ENCODE measurements at regions not wholly inside any gene's neighbourhood (a gene's known extent, or its start where the extent isn't known, plus 50 kb on each side); places are given as distances from the start of the nearest gene placed in this dataset.
"Not testable (repeated sequence)": the region's sequence is repeated elsewhere in the genome, so short reads cannot be mapped to it uniquely, and the experiment has no call there.

DNA sequence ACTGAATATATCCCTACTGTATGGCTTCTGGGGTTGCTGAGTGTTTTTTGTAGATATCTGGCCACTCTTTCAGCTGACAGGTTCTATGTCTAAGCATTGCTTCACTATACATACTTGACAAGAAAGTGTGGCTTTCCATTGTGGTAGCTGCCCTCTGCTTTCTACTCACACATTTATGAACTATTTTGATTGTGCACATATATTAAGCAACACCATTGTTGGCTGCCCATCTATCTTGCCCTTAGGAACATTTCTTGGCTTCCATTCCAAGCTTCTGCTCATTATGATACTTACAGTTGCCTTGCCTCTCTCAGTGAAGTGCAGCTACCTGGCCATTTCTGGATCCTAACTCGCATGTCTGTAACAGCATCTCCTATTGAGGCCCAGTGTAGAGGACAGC lies 153.6 kb upstream of the MOCS2 start:
- no peak for DNase-seq (ENCODE audit: extremely low read depth, low read depth)

DNA sequence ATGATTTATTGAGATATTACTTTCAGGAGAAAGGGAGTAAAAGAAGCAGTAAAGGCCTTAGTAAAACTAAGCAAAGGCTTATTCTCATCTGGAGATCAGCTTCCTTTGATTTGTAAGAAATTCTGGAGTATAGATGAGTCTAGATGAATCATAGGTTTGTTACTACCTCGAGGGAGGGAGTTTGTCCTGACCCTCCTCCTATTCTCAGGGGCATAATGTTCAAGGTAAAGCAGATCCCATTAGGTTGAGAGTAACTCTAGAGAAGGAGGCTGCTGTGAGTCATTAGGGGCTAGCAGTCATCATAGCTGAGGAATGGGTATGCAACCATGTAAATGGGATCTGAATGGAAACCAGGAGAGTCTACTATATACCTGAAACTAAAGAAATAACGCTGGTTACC lies 155.5 kb upstream of the MOCS2 start:
- no peak for DNase-seq (ENCODE audit: extremely low read depth, low read depth)

DNA sequence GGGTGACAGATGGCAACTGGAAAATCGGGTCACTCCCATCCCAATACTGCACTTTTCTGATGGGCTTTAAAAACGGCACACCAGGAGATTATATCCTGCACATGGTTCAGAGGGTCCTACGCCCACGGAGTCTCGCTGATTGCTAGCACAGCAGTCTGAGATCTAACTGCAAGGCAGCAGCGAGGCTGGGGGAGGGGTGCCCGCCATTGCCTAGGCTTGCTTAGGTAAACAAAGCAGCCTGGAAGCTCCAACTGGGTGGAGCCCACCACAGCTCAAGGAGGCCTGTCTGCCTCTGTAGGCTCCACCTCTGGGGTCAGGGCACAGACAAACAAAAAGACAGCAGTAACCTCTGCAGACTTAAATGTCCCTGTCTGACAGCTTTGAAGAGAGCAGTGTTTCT lies 158.7 kb upstream of the MOCS2 start:
- DNase-seq (ENCODE audit: extremely low read depth, low read depth): not testable (repeated sequence)

DNA sequence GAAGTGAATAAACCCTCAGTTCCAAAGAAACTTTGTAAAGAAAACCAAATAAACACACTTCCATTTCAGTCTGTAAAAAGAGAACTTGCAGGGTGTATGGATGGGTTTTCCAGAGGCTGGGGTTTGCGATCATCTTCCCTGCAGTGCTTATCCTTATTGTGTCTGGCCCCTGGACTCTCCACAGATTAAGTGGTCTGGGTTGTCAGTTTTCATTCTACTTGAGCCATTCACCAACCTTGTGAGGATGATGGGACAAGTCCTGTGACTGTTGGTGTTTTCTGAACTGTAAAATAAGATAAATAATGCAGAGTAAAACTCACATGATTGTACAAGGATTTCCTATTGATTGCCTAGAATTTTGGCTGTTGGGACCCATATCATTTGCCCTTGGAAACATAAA lies 166.1 kb upstream of the MOCS2 start:
- DNase-seq (ENCODE audit: extremely low read depth, low read depth): no peak

DNA sequence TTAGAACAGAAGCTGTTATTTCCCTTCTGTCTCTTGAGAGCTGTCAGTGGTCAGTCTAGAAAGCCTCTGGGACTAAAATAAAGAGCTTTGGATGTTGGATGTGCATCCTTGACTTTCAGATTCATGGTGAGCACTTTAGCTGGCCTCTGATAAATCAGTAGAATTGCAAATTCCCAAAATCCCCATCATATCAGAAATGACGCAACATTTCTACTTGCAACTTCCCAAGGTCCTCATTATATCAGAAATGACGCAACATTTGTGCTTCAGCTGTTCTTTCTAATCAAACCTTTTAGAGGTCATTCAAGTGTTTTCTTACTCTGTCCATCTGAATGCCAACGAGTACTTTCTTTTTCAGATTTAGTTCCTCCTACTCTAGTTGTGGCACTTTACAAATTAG lies 167.3 kb upstream of the MOCS2 start:
- DNase-seq (ENCODE audit: extremely low read depth, low read depth): no peak

DNA sequence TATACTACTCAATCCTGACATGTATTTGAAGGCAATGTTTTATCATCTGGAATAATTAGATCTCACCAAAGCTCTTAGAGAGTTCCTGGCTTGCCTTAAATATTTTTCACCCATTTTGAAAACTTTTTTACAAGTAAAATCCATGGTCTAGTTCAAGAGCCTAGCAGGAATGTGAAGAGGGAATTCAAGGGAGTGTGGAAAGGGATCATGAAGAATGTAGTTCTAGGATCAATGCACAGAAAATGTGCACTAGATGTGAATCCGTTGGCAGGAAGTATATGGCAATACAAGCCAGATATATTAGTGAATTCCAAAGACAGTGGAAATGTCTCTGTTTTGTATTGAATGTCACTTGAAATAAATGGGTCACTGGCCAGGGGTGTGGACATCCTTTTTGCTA lies 167.9 kb upstream of the MOCS2 start:
- DNase-seq (ENCODE audit: extremely low read depth, low read depth): no peak

DNA sequence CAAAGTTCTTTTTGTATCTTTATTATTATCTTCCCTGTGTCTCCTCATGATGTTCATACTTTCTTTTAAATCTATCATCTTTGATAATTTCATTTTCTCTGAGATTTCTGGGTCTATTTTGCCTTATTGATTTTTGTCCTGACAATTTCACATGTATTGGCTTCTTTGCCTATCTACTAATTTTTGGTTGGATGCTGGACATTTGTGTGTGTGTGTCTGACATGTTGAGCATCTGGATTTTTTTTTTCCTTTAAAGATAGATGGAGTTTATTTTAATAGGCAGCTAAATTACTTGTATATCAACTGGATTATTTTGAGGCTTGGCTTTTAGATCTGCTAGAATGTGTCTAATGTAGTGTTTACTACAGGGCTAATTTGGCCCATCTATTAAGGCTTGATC lies 178.0 kb upstream of the MOCS2 start:
- no peak for DNase-seq (ENCODE audit: extremely low read depth, low read depth)

DNA sequence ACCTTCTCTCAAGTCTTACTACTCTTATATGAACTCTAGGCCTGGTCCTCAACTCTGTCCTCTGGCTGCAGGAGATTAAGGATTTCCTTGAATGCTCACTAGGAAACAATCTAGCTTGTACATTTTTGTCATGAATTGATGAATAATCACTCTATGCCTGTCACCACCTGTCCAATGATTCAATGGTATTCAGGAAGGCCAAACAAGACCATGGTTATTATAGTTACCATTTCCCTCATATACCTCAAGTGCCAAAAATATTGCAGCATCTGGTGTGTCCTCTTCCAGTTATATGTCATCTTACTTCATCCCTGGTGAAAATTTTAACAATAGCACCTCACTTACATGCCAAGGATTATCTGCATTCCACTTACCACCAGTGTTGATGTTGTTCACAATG lies 179.0 kb upstream of the MOCS2 start:
- DNase-seq (ENCODE audit: extremely low read depth, low read depth): no peak

DNA sequence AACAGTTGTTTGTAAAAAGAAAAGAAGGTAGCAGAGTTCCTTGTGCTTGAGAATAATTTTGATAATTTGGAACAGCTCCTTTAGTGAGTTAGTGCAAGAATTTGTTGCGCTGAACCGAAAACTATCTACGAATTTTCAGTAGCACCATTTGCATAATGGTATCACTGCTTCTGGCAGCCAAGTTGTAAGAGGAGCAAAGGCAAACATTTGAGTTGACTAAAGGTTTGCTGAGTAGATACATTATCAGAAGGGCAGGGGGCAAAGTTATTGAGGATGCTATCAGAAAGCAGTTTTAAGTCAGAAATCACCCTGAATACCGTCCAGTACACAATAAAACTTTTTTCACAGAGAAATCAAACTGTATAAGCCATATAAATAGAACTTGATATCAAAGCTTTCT lies 181.5 kb upstream of the MOCS2 start:
- no peak for DNase-seq (ENCODE audit: extremely low read depth, low read depth)

DNA sequence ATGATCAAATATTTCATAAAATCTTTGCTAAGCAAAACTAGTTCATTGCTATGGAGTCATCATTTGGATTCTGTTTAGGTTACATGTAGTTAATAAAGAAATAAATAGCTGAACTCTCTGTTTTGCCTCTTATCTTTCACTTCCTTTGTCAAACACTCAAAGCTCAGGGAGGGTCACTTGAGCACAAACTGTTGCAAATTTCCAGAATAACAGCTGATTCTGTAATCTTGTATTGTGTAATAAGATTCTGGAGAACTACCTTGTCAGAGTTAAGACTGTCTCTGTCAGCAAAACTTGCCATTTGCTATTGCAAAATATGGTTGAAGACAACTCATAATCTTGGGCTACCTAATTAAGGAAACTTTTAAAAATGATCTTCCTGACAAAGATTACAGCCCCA lies 182.0 kb upstream of the MOCS2 start:
- DNase-seq (ENCODE audit: extremely low read depth, low read depth): no peak

DNA sequence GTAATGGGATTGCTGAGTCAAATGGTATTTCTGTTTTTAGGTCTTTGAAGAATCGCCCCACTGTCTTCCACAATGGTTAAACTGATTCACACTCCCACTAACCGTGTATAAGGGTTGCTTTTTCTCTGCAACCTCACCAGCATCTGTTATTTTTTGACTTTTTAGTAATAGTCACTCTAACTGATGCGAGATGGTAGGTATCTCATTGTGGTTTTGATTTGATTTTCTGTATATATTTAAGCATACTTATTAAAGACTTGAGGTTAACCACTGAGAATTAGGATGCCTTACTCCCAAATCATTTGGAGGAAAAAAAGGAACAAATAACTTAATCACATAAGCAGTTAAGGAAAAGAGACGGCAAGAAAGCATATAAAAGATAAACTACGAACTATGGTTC lies 181.6 kb upstream of the FST start:
- no peak for DNase-seq (ENCODE audit: extremely low read depth, low read depth)

DNA sequence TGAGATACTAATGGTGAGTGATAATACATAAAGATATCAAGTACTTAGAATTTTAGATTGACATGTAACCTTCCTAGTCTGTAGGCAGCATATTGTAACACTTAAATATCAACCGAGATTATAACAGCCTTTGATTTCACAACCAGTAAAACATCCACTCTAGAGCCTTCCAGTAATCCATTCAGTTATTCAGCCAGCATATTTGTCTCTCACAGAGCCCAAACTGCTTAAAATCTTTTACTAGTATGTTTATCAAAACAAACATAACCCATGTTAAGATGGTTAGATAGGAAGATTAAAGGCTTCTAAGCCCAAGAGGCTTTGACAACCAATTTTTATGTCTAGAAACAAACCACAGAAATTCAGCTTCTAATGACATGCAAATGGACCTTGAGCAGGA lies 177.9 kb upstream of the FST start:
- DNase-seq (ENCODE audit: extremely low read depth, low read depth): no peak

DNA sequence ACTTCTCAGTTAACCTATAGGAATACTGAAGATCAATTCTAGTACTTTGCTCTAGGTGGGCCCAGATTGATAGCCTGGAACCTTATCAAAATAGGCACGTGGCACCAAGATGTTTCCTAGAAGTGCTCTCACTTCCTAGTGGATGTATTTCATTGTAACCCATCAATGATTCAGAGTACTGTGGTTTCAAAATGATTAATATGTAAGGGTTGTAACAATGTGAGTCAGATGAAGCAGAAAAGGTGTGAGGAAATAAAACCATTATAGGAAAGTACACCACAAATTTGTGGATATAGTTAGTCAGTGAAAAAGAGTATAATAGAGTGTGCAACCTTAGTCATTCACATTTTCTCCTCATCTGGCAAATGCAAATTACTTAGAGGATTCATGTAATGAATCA lies 177.3 kb upstream of the FST start:
- no peak for DNase-seq (ENCODE audit: extremely low read depth, low read depth)

DNA sequence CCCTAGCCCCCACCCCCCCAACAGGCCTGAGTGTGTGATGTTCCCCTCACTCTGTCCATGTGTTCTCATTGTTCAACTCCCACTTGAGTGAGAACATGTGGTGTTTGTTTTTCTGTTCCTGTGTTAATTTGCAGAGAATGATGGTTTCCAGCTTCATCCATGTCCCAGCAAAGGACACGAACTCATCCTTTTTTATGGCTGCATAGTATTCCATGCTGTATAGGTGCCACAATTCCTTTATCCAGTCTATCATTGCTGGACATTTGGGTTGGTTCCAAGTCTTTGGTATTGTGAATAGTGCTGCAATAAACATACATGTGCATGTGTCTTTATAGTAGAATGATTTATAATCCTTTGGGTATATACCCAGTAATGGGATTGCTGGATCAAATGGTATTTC lies 175.1 kb upstream of the FST start:
- DNase-seq (ENCODE audit: extremely low read depth, low read depth): not testable (repeated sequence)

DNA sequence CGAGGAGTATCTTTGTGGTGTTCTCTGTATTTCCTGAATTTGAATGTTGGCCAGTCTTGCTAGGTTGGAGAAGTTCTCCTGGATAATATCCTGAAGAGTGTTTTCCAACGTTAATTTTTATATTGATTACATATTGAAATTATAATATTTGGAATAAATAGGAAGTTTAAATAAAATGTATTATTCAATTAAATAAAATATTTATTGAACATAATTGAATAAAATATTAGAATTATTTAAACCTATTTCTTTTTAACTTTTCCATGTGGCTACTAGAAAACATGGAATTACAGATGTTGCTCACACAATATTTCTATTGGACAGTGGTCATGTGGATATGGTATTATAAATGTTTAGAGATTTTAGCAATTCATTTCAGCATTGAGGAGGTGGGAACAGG lies 170.8 kb upstream of the FST start:
- DNase-seq (ENCODE audit: extremely low read depth, low read depth): no peak

DNA sequence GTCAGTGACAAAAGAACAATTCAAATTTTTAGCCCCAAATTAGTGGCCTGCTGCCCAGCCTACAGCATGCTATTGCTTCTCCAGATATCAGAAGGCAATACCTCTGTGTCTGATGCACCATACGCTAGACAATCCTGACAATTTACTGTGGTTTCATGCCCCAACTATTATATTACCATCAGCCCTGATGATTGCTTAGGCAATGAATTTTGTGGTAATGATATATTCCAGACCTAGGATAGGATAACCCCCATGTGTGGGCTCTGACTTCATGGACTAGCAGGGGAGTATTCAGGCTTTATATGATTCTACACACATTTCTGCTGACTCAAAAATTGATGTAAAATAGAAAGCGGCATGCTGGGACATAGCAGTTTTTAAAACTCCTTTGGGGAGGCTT lies 168.7 kb upstream of the FST start:
- DNase-seq (ENCODE audit: extremely low read depth, low read depth): no peak

DNA sequence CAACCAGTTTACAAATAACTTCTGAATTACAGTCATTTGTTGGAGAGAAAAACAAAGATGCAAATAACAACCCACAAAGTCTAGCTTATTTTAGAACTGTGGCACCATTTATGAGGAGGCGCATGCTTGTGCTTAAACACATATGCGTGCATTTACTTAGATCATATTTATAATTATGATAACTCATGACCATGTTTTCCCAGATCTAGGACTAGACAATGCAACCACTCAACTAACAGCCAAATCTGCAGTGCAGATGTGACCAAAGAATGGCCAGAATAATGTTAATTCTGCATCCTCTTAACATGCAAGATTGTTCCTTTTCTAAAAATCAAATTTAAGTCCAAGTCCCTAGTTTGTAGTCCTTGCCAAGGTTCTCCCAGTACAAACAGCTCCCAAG lies 167.3 kb upstream of the FST start:
- DNase-seq (ENCODE audit: extremely low read depth, low read depth): no peak

DNA sequence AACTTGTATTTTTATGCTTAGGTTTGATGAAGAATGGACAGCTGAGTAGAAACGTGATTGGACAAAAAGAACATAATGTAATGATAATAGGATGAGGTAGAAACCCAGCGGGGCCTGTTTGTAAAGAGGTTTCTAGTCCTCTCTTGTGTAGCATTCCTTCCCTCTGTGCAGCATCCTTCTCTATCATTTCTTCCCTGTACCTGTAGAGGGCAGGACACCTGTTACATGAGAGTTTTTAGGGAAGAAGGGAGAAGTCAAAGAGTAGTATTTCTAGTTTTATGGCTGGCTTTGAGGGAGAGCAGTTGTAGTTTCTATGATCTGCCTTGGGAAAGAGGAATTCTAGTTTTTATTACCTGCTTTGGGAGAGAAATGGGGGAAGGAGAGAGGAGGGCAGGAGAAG lies 162.1 kb upstream of the FST start:
- no peak for DNase-seq (ENCODE audit: extremely low read depth, low read depth)

DNA sequence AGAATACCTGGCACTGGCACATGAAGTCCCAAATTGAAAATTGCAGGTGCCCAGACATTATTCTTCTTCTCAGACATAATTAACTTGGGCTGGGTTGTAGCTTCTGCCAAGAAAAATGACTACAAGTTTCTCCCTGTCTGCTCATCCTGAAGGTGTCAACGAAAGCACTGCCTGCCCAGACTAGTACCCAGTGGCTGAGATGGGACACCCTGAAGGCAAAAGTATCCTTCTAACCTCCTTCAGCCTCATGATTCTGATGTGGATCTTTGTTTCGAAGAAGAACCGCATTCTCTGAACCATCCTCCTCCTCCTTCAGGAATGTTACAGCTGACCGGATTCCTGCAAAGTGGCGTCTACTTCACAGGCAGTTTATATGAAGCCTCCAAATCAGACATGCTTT lies 161.1 kb upstream of the FST start:
- no peak for DNase-seq (ENCODE audit: extremely low read depth, low read depth)

DNA sequence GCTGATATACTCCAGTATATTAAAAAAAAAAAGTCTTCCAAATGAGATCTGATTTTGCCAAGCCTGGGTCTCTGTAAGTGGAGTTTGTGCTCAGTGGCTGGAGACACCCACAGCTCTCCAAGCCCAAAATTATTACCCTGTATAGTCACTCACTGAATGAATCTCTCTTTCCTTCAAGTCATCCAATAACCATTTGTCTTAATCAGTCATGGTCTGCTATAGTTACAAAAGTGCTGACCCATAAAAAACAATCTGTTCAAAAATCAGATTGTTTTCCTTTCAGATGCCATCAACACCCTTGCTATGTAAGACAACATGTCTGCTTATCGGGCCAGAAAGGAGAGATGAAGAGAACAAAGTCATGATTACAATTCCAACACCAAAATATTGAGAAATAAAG lies 159.4 kb upstream of the FST start:
- DNase-seq (ENCODE audit: extremely low read depth, low read depth): no peak

DNA sequence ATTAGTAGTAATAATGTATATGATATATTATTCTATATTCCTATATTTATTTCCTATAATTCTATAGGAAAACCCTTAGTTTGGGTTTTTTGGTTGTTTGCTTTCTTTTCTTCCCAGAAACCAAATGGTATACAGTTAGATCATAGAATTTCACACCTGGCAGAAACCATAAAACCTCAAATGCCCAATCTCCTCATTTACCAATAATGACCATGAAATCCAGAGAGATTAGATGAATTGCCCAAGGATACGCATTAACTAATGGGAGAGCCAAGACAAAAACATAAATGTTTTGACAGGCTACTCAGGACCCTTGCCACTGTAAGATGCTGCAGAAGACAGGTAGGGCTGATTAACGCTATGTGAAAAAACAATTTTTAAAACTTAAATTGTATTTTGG lies 158.7 kb upstream of the FST start:
- no peak for DNase-seq (ENCODE audit: extremely low read depth, low read depth)

DNA sequence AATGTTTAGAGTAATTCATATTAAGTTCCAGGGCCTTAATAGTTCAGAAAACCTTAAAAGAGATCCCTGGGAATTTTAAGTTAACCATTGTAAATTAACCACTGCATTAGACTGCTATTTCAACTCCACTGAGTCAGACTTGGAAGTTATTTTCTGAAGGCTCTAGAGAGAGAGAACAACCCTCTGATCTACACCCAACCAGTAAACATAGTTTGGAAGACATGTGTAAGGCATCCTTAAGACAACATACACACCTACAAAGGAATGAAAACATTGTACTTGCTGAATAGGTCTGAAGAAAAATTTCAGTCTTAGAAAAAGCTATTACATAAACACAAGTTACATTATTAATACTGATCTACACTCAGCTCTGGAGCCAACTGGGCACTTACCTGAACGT lies 158.2 kb upstream of the FST start:
- DNase-seq (ENCODE audit: extremely low read depth, low read depth): no peak

DNA sequence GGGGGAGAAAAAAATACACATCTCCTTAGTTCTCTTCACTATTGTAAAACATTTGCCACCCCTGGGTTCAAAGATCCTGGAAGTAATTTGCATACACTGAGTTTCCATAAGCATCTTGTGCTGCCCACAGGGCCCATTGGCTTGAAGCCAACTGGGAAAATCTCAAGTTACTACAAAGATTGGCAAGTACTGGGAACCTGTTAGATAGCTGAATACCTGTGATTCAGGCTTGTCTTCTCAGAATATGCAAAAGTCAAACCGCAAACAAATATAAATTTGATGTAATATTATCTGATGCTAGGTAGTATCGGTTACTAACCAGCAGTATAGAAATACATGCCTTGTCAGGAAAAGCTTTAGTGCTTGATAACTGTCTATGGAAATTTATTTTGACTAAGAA lies 156.9 kb upstream of the FST start:
- no peak for DNase-seq (ENCODE audit: extremely low read depth, low read depth)

All from NCI-H460 (cell line).